HPDE6-E6E7 (cell line): ENCODE measurements at regions not wholly inside any gene's neighbourhood (a gene's known extent, or its start where the extent isn't known, plus 50 kb on each side); places are given as distances from the start of the nearest gene placed in this dataset.

Experiments used
- DNase-seq: peaks from one replicate; pipeline ENCODE4 v3.0.0; 2011; ENCODE audit warnings: missing footprints; ENCODE audit errors: extremely low spot score

- no peak for DNase-seq
Observed at GRCh38 chr2:42856106-42856860, 63.9 kb upstream of the HAAO start.

- DNase-seq = no peak
Observed at GRCh38 chr2:42855221-42855970, 63.0 kb upstream of the HAAO start.

DNA sequence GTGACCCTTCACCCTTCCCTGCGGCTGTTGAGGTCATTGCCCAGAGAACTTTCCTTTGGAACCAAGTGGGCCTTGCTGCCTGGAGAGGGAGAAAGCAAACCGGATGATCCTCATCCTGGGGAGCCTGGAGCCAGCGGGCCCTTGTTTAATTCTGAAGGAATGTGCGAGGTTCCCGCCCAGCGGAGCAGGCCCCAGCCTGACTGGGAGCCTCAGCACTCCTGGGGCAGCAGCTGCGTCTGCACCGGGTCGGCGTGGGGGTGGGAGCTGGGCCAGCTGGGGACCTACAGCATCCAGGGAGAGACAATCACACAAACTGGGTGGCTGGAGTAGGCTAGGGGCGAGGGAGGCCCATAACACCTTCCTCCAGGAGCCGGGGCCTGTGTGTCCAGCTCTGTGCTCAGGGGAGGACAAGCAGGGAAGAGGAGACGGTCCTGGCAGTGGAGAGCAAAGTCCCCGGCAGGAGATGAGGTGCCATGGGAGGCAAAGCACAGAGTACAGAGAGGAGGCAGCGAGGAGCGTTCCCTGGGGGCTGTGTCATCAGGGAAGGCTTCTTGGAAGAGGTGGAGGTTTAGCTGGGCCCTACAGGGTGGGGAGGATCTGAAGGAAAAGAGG, 61.9 kb upstream of the HAAO start:
- DNase-seq = peak; percentile 44

DNA sequence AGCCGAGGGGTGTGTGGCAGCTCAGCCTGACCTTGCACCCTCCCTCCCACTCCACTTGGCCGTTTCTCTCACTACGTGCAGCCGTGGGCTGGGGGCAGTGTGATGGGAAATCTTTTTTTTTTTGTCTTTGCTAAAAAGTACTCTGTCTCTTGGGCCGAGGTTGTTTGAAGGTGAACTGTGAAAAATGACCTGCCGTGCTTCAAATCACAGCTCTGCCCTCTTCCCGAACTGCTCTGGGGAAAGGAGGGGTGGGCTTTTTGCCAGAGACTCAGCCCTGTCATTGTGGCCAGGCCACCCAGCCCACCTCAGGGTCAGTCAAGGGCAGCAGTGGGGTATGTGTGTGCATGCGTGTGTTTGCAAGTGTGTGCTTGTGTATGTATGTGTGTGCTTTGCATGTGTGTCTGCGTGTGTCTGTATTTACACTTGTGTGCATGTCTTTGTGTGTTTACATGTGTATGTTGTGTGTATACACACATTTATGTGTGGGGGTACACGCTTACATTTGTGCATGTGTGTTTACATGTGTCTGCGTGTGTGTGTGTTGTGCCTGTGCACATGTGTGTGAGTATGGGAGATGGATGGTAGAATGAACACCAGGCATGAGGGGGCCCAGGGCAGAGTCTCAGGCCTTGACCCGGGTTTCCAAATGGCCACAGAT, 61.3 kb upstream of the HAAO start:
- no peak for DNase-seq

DNA sequence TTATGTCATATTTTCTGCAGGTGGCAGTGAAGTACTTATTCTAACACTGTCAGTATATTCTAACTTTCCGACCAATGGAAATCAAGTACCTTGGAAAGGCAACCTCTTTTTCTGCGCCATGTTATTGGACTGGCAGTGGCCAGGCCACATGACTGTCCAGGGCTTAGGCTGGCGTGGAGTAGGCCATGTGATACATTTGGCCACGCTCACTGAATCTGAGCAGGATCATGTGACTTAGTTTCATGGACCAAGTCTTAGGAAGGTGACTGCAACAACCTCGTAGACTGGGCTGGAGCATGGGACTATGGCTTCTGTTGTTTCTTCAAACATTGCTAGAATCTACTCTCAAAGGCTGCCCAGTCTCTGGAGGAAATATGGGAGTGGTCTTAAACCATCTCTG, 60.4 kb upstream of the HAAO start:
- DNase-seq = no peak

- no peak for DNase-seq
Observed at GRCh38 chr2:42851740-42852250, 59.4 kb upstream of the HAAO start.

GRCh38 chr2:42851186-42851585, 58.8 kb upstream of the HAAO start:
- DNase-seq = no peak

GRCh38 chr2:42850016-42850805, 57.8 kb upstream of the HAAO start:
- DNase-seq = no peak

GRCh38 chr2:42849311-42849710, 56.9 kb upstream of the HAAO start:
- no peak for DNase-seq

GRCh38 chr2:42848726-42849290, 56.4 kb upstream of the HAAO start:
- no peak for DNase-seq

DNA sequence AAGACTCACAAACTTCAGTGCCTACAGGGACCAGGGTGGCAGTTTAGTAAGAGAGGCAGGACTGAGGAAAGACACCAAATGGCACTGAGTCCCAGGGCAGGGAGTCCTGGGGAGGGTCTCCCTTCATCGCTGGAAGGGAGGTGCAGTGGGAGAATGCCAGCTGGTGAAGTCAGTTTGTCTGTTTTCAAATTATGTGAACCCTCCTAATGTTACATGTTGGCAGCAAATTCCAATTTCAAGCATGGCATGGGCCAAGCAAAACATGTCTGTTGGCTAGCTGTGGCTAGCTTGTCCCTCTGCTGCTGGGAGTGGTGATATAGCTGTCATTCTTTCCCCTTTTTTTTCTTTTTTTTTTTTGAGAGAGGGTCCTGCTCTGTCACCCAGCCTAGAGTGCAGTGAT, 55.9 kb upstream of the HAAO start:
- no peak for DNase-seq

DNA sequence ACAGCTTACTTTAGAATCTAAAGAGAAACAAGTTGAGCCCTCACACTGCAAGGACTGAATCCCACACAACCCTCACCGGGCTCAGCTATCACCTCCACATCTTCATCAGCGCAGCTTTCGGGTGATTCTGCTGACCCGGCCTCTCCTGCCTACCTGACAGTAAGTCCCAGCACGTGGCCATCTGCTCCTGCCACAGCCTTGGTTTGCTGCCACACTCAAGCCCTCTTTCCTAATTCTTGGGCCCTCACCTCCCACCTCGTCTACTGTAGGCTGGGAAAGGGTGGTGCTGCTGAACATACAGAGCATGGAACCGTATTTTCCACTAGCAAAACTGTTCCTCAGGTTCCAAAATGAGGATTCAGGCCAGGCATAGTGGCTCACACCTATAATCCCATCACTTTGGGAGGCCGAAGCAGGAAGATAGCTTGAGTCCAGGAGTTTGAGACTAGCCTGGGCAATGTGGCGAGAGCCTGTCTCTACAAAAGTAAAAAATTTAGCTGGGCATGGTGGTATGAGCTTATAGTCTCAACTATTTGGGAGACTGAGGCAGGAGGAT, 55.3 kb upstream of the HAAO start:
- DNase-seq = no peak

GRCh38 chr2:42846932-42847595, 54.7 kb upstream of the HAAO start:
- DNase-seq = no peak

- DNase-seq = no peak
Observed at GRCh38 chr2:42846026-42846425, 53.6 kb upstream of the HAAO start.

GRCh38 chr2:42844901-42845821, 52.8 kb upstream of the HAAO start:
- DNase-seq = no peak

DNA sequence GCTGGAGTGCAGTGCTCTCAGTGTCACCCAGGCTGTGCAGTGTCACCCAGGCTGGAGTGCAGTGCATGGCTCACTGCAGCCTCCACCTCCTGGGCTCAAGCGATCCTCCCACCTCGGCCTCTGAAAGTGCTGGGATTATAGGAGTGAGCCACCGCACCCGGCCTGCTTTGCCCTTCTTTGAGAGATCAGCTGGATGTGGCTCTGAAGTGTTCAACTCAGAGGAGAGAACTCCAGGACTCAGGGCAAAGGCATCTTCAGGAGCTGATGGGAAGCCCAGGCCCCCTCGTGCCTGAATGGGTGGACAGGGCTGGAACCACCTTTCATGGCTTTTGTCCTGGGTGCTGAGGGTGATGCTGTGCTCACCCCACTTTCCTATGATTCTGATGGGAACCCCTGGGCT, 52.0 kb upstream of the HAAO start:
- DNase-seq = no peak

- DNase-seq = no peak
Observed at GRCh38 chr2:42843611-42844010, 51.2 kb upstream of the HAAO start.

DNA sequence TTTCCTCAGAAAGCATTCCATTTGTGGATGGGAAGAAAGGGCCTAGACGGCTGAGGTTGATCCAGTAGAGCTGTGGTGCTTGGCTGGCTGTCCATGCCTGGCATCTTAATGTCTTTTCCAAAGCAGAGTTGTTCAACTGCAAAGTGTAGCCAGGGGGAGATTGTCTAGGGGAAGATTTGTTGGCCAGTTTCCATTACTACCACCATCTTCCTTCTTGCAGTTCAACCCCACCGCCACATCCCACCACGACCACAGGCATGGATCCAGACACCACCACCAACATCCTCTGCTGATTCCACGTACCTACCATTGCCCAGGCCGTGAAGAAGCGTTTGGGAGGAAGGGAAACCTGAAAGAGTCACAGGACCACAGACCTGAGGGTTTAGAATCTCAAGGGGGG, 50.7 kb upstream of the HAAO start:
- DNase-seq = no peak

DNA sequence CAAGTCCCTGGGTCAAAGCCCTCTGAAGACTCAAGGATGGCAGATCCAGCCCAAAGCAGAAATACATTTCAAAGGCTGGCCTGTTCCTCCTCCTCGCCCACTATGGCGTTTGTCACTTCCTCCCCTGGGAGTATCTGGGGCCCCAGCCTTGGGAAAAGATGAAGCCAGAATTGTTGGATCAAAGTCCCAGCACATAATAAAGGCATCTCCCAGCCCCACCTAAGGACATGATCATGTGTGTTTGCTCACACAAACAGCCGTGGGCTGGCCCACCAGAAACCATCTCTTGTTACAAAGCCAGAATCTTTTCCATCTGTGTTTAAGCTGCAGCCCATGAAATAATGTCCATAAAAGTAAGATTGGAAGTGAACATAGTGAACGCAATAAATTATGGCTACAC, 50.1 kb upstream of the HAAO start:
- DNase-seq = no peak
